ENCODE measurements at regions not wholly inside any gene's neighbourhood (a gene's known extent, or its start where the extent isn't known, plus 50 kb on each side); places are given as distances from the start of the nearest gene placed in this dataset.

DNA sequence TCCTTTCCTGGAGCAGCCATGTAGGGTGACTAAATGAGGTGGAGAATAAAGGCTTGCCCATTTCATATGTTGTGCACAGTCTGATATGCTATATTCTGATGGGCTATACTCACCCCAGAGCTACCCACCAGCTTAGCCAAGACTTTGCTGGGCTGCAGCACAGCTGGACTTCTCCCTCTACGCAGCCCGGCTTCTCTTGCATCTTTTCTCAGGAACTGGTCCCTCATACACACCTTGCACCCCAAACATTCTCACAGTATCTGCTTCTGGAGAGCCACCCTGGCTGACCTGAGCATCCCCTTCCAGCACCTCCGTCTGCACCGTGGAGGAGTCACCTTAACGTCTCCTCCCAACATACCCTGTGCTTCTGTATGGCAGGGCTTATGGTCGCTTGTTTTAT, 150.8 kb upstream of the PMEPA1 start:
- no peak for DNase-seq (ENCODE audit: low read depth in 4 of 4, low spot score in 1 of 4)

DNA sequence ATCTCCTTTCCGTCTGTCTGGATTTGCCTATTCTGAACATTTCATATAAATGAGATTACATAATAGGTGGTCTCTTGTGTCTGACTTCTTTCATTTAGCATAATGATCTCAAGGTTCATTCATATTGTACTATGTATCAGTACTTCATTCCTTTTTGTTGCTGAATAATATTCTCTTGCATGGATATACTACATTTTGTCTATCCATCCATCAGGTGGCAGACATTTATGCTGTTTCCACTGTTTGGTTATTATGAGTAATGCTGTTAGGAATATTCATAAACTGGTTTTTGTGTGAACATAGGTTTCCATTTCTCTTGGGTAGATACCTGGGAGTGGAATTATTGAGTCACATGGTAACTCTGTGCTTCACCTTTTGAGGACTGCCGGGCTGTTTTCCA, 148.2 kb upstream of the PMEPA1 start:
- no peak for DNase-seq (ENCODE audit: low read depth in 4 of 4, low spot score in 1 of 4)

DNA sequence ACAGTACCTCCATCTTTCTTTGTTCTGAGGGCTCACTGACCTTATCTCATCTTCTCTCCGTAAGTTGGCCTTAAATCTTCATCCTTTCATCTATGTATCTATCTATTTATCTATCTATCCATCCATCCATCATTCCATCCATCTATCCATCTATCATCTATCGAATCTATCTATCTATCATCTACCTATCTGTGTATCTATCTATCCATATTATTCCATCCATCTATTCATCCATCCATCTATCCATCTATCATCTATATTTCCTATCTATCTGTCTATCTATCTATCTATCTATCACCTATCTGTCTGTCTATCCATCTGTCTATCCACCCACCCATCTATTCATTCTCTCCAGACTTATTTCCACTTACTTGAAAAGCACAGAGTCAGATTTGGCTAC, 147.3 kb upstream of the PMEPA1 start:
- DNase-seq (ENCODE audit: low read depth in 4 of 4, low spot score in 1 of 4), result no peak

DNA sequence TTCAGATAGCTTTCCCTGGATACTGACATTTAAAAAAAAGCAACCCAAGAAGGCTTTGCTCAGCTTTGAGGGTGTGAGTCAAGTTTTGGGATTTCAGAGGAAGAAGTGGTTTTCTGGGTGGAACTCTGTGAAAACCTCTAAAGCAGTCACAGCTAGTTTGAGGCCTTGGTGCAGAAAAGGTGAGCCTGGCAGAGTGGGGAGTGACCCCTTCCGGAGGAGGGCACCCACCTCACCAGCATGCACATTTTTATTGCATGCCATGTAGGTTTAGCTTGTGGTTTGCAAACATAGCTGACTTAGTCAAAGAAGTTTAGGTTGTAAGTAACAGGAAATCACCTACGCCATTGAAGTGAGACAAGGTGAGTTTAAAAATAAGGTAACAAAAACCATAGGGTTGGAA, 146.8 kb upstream of the PMEPA1 start:
- DNase-seq (ENCODE audit: low read depth in 4 of 4, low spot score in 1 of 4), result no peak

DNA sequence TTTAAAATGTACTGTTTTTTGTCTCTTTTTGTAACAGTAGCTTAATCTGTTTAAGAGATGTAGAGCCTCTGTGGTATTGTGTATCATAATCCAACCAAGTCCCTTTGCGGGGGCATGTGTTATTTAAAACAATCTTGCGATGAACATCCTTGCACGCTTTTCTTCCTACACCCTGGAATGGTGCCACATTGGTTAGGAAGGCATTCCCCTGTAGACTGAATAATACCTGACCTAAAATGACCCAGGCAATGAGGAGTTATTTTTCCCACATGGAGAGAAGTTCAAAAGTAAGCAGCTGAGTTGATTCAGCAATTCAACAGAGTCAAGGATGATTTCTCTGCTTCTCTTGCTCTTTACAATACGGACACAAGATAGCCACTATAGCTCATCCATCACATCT, 142.0 kb upstream of the PMEPA1 start:
- no peak for DNase-seq (ENCODE audit: low read depth in 4 of 4, low spot score in 1 of 4)

DNA sequence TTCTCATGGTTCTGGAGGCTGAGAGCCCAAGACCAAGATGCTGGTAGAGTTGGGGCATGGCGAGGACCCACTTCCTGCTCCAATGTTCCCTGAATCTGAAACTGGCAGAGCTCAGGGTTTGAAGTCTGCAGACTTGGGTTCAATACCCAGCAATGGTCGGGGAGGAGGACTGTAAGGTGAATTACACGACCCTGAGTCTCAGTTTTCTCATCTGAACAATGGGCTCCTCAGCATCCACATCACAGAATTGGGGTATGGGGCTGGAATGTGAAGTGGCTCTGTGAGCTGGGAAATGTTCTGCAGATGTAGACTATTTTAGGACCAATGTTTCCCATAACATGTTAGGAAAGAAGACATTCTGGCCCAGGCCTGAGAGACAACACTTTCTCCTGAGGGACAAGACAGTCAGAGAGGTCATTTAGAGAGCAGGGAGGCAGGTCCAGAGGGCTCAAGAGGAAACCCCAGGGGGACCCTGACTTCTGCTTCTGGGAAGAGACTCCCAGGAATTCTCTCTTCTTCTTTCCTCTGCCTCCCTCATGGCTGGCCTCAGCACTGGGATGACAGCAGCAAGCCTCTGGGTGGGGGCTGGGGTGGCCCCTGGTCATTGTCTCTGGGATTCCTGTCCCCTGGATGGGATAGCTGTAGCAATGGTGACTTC, 141.3 kb upstream of the PMEPA1 start:
- DNase-seq (ENCODE audit: low read depth in 4 of 4, low spot score in 1 of 4), result no peak

DNA sequence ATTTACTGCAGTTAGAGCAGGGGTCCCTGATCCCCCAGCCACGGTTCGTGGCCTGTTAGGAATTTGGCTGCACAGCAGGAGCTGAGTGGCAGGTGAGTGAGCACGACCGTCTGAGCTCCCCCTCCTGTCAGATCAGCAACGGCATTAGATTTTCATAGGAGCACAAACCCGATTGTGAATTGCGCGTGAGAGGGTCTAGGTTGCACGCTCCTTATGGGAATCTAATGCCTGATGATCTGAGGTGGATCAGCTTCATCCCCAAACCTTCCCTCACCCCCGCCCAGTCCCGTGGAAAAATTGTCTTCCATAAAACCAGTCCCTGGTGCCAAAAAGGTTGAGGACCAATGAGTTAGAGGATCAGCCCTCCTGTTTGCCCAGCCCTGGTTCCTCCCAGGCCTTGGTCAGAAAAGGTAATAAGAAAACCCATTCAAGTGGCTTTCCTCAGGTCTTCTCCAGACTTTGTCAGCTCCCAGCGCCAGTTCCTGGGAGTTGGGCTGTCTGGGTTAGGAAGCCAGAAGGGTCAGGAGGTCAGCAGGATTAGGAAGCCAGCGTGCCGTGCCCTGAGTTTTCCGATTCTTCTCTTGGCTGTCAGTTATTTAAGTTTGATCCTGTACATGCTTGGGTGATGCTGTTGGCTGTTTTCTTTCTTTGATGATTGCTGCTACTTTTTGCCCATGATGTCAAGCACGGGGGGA, 139.9 kb upstream of the PMEPA1 start:
- DNase-seq (ENCODE audit: low read depth in 4 of 4, low spot score in 1 of 4), result no peak

DNA sequence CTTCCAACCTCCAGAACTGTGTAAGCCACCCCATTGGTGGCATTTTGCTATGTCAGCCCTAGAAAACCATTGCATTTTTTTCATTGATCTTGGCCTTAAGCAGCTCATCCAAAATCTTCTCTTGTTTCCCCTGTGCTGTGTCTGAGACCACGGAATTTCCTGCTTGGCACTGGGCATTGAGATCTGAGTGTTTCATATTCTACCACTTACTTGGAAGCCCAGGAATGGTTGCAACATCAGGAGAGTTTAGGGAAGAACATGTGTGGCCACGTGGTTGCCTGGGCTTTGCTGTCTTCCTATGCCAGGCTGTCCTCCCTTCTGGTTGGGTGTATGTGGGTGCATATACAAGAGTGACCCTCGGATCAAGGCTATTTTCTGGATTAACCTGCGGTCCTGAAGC, 139.3 kb upstream of the PMEPA1 start:
- no peak for DNase-seq (ENCODE audit: low read depth in 4 of 4, low spot score in 1 of 4)

DNA sequence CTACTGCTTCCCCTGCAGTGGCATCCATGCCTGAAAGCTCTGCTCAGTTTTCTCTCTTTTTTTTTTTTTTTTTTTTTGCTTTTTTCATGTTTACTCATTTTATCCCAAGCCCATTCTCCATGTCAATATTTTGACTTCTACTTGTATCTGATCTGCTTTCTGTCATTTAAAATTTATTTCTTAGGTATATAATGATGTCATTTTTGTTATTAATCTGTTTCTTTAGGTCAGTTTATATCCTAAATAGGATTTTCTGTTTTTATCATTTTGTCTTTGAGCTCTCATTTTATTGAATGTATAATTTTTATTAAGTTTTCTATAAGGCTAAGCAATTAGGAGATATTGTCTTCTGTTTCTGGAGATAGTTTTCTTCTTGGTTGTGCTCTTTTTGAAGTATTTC, 138.5 kb upstream of the PMEPA1 start:
- no peak for DNase-seq (ENCODE audit: low read depth in 4 of 4, low spot score in 1 of 4)

DNA sequence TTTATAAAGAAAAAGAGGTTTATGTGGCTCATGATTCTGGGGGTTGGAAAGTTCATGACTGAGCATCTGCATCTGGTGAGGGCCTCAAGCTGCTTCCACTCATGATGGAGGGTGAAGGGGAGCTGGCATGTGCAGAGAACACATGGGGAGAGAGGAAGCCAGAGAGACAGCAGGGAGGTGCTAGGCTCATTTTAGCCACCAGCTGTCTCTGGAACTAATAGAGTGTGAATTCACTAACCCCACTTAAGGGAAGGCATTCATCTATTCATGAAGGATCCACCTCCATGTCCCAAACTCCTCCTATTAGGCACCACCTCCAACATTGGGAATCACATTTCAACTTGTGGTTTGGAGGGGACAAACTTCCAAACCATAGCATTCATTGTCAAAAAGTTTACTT, 137.3 kb upstream of the PMEPA1 start:
- no peak for DNase-seq (ENCODE audit: low read depth in 4 of 4, low spot score in 1 of 4)

DNA sequence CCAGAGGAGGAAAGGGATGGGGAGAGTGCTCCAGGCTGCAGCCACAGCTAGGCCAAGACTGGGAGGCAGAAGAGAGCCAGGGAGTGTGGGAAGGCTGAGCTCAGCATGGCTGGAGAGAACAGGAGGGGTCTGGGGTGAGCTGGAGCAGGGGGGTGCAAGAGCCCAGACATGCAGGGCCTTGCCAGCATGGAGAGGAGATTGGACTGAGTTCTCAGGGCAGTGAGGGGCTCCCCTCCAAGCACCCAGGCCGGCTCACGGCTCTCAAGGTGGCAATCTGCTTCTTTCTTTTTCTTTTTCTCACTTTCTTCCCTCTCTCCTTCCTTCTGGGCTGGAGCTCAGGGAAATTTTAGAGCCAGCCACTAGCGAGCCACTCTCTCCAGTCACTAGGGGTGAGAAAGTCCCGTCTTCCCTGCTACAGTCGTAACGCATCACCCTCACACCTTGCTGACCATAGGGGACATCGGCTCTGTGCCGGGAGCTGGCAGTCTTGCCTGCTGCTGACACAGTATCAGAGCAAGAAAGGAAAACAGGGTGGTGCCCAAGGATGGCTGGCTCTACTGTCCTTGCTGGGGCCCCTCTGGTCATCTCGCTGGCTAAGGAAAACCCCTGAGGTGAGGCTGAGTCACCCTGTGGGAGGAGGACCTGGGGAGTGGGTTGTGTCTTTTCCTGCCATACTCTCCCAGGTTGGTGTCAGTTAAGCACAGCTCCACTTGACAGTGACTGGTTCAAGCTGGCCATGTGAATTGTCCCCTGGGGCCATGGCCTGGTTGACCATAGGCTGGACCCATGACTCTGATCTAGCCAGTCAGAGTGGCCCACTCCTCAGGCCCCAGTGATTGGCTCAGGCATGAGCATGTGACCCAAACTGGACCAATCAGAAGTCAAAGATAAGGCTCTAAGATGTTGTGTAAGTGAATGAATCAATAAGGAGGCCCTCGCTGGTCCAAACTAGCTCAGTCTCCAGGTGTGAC, 135.1 kb upstream of the PMEPA1 start:
- no peak for DNase-seq (ENCODE audit: low read depth in 4 of 4, low spot score in 1 of 4)

DNA sequence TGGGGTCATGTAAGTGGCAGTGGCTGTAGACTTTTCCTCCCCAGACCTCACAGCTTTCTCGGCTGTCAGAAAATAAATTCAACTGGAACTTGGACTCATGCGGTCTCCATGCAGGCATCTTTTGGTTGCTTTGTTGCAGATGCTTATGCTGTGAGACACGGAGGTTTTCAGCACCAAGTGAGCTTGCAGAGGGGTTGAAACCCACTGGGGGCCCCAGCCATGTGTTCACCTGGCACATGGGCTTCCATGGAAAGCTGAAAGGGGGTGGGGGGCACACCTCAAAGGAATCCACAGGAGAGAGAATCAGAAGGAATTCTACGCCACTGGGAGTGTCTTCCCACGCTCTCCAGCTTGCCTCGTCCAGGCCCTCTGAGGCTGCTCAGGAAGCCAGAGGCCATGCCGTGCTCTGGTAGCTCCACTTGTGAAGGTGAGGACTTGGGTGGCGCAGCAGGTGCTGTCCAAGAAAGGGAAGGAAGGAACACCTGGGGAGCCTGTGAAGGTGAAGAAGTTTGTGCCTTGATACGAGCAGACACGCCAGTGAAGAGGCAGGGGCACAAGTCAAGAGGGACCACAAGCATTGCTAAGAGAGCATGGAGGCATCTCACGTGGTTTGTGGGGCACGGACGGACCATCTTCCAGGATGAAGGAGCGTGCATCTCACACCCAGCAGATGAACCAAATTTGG, 134.3 kb upstream of the PMEPA1 start:
- DNase-seq (ENCODE audit: low read depth in 4 of 4, low spot score in 1 of 4), result no peak

DNA sequence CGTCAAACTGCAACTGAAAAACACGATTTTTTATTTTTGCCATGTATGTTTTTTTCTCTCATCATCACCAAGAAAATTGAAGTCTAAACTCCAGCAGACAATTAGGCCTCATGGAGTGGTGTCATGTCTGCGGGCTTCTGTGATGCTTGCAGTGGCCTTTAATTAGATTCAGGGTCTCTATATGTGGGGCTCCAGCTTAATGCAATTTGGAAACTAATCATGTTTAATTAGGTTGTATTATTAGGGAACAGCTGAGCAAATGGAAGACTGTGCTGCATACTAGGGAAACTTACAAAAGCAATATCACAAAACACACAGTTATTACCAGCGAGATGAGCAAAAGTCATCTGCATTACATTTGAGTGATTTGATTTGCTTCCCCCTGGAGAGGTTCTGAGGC, 132.9 kb upstream of the PMEPA1 start:
- DNase-seq (ENCODE audit: low read depth in 4 of 4, low spot score in 1 of 4), result no peak

DNA sequence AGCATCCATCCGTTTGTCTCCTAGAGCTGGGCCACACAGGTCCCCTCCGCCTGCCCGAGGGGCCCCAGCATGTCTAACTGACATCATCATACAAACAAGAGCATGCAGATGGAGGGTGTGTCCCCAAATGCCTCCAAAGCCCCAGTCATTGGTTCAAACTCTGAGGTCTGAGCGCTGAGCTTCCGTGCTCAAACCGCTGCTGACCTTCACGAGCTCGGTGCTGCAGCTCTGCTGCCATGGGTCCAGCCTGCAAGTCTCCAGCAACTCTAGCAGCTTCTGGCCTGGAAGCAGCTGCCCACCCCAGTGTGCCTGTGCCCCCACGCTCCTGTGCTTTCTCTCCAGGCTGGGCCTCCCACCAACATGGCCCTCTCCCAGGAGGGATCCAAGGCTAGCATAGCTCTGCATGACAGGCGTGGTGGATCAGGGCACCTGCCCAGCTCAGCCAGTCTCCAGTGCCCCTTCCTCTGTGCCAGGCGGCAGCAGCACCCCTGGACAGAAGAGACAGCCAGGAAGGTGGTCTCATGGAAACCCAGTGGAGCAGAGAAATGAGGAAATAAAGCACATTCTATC, 131.6 kb upstream of the PMEPA1 start:
- no peak for DNase-seq (ENCODE audit: low read depth in 4 of 4, low spot score in 1 of 4)

DNA sequence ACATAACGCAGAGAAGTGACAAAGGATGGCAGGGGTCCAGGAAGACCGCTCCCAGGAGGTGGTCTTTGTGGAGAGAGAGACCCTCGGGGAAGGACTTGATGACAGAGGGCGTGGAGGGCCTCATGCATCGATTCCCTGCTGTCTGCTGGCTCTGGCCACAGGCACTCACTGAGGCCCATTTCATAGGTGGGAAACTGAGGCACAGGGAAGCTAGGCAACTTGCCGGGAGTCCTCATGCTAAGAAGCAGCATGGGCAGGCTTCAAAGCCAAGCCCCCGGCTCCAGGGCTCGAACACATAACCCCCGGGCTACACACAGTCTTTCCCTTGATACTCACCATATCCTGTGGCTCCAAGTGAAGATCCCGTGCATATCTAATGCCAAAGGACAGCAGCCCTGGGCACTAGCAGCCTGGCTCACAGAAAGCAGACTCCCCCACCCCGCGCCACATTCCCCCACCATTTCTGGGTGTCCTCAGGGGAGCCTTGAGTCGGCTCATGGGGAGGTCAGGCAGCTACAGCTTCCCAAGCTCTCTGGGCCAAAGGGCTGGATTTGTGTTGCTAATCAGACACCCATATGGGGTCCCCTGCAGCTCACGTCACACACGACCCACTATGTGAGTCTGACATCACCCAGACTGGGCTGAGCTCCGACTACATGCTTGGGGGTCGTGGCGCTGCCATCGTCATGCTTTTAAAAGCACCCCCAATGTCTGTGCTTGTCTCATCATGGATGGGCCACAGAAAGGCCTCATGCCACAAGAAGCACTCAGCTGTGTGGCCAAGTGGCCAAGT, 130.9 kb upstream of the PMEPA1 start:
- no peak for DNase-seq (ENCODE audit: low read depth in 4 of 4, low spot score in 1 of 4)

DNA sequence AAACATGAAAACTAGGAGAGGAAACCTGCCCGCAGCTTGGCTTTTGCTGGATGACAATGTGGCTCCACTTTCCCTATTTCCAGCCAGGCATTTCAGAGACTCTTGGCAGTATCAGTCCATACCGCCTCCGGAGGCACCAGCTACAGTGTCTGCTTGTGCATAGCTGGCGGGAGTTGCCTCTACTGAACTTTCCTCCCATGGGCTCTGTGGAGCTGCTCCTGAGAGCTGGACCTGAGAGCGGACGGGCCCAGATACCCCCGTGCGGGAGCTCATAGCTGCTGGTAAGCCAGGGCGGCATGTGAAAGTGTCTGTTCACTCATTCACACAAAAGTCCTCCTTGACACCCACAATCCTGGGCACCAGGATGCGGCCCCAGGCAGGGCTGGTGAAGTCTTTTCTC, 130.3 kb upstream of the PMEPA1 start:
- no peak for DNase-seq (ENCODE audit: low read depth in 4 of 4, low spot score in 1 of 4)

DNA sequence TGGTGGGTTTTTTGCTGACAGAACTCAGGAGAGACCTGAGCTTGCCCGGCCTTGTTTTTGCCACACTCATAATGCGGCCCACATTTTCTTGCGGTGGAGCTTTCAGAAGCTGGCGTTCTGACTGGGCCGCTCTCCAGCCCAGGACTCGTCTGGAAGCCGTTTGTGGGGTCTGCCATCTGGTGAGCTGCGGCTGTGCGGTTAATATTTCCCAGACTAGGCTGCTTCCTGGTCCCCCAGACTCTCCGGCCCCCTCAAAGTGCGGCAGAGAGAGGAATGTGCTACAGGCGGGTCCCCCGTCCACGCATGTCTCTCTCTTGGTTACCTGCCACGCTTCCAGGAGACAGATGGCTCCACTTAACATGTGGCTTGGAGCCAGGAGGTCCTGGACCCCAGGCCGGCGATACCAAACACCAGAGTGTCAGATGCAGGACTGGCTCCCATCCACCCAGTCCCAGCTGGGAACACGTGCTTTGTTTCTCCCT, 128.9 kb upstream of the PMEPA1 start:
- DNase-seq (ENCODE audit: low read depth in 4 of 4, low spot score in 1 of 4), result no peak

DNA sequence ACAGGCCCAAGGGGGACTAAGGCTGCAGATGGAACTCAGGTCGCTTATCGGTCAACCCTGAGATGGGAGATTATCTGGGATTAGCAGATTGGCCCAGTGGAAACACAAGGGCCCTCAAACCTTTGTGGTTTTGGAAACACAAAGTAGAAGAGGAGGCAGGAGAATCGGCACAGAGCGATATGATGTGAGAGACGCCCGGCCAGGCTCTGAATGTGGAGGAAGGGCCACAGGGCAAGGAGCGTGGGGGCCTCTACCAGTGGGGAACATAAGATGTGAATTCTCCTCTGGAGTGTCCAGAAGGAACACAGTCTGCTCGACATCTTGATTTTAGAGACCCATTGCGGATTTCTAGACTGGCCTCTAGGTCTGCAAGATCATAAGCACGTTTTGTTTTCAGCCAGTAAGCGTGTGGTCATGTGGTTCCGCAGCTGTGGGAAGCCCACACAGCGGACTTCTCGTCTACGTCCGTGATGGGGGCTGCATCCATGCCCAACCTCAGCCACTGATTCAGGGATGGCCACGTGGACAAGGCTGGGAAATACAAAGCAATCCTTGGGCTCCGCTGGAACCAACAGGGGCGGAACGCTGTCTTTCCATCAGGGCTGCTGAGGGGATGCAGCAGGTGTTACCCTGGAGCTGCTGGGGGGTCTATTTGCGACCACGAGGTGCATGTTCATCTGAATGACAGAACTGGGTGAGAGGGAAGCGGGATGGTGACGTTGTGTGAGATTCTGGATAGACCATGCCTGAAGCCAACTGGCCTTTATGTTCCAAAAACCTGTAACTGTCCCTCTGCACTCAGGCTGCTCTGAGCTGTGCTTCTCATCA, 127.6 kb upstream of the PMEPA1 start:
- DNase-seq (ENCODE audit: low read depth in 4 of 4, low spot score in 1 of 4), result no peak

Data from stimulated activated CD4-positive, alpha-beta T cell treated with anti-CD3 and anti-CD28 coated beads, Interleukin-1b, Interleukin-23, amount 100 ng/mL, for 24 hours (primary cell).